Endothelial cell of umbilical vein (primary cell): ENCODE measurements at regions not wholly inside any gene's neighbourhood (a gene's known extent, or its start where the extent isn't known, plus 50 kb on each side); places are given as distances from the start of the nearest gene placed in this dataset.

Source experiments
- CTCF ChIP-seq, 2 donors: IDR thresholded peaks; 1 replicate in 1 of 2; 2 replicates in 1 of 2; pipeline ENCODE4 v1.5.1; 2011; ENCODE audit warnings: low read length in 2 of 2, mild to moderate bottlenecking in 2 of 2, moderate library complexity in 2 of 2, control low read depth in 1 of 2, inconsistent platforms in 1 of 2, low read depth in 1 of 2; ENCODE audit not compliant: insufficient read depth in 1 of 2; ENCODE audit errors: extremely low read depth in 1 of 2
- EZH2 ChIP-seq: IDR thresholded peaks from 2 replicates; pipeline ENCODE4 v1.6.1; 2012; ENCODE audit warnings: borderline replicate concordance, low read depth, mild to moderate bottlenecking, moderate library complexity, low read length, inconsistent platforms; ENCODE audit not compliant: severe bottlenecking
- FOS ChIP-seq: IDR thresholded peaks from 2 replicates; pipeline ENCODE4 v1.6.1; 2011; ENCODE audit warnings: mild to moderate bottlenecking, low read length, moderate library complexity, borderline replicate concordance; ENCODE audit not compliant: insufficient read depth
- GATA2 ChIP-seq: IDR thresholded peaks from 2 replicates; pipeline ENCODE4 v1.7.0; 2011; ENCODE audit warnings: low read depth, mild to moderate bottlenecking, moderate library complexity, mixed read lengths, low read length; ENCODE audit not compliant: insufficient read length, insufficient read depth
- JUN ChIP-seq: IDR thresholded peaks from 2 replicates; pipeline ENCODE4 v1.6.1; 2011; ENCODE audit warnings: borderline replicate concordance, low read depth; ENCODE audit not compliant: insufficient read length, insufficient read depth
- MAX ChIP-seq: IDR thresholded peaks from 2 replicates; pipeline ENCODE4 v1.6.1; 2011; ENCODE audit not compliant: insufficient read depth, insufficient read length
- MYC ChIP-seq: IDR thresholded peaks from one replicate; pipeline ENCODE4 v1.6.1; 2011; ENCODE audit warnings: mild to moderate bottlenecking, low read depth, low read length
- POLR2A ChIP-seq: IDR thresholded peaks from 2 replicates; pipeline ENCODE4 v1.6.1; 2012; ENCODE audit warnings: low read depth, mild to moderate bottlenecking, control low read depth, low read length
- POLR2AphosphoS5 ChIP-seq: IDR thresholded peaks from 2 replicates; pipeline ENCODE4 v1.6.1; 2012; ENCODE audit warnings: low read depth, mild to moderate bottlenecking, control low read depth, low read length, moderate library complexity; ENCODE audit not compliant: insufficient read depth

GRCh38 chr6:48626421-48626820 lies 515.4 kb upstream of the PTCHD4 start:
- no peak for TF ChIP-seq POLR2AphosphoS5
- TF ChIP-seq POLR2A = no peak
- no peak for TF ChIP-seq CTCF (IDR thresholded peaks at IDR 0.05; ENCODE audit: extremely low read depth in 1 of 2, insufficient read depth in 1 of 2, low read depth in 1 of 2, low read length in 2 of 2)
- TF ChIP-seq MAX = no peak
- TF ChIP-seq EZH2 = no peak
- TF ChIP-seq MYC = no peak
- no peak for TF ChIP-seq FOS
- no peak for TF ChIP-seq JUN
- TF ChIP-seq GATA2 = no peak
